ENCODE measurements at regions not wholly inside any gene's neighbourhood (a gene's known extent, or its start where the extent isn't known, plus 50 kb on each side); places are given as distances from the start of the nearest gene placed in this dataset.

DNA sequence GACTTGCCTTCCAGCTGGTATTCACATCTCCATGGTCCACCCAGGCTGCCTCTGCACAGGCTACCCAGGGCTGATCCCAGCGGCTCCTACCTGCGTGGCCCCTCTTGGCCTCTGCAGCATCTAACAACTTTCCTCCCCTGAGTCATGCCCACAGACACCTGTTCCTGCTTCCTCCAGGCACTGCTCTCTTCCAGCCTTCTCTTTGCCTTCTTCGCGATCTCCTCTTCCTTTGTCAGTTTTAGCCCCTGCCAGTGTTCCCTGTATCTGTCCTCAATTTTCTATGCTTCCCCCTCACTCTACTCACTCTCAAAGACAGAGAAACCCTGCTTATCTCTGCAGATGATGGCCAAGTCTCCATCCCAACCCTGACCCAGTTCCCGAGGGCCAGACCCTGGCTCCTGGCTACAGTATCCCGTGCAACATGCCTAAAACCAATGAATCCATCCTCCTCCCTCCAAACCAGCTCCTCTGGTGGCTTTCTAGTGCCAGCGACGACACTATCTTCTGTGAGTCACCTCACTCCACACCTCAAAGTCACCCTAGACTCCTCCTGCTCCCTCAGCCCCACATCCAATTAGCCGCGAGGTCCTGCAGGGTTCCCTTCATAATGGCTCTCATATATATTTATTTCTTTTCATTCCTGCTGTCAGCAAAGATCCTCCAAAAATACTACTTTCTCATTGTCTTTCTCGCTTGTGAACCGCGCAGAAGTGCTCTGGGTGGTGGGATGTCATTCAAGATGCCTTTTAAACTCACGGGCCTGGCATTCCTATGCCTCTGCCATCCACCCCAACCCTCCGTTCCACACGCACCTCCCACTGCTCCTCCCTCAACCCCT, 259.2 kb downstream of the TOMM20 start:
- TF ChIP-seq, protein P1, sequence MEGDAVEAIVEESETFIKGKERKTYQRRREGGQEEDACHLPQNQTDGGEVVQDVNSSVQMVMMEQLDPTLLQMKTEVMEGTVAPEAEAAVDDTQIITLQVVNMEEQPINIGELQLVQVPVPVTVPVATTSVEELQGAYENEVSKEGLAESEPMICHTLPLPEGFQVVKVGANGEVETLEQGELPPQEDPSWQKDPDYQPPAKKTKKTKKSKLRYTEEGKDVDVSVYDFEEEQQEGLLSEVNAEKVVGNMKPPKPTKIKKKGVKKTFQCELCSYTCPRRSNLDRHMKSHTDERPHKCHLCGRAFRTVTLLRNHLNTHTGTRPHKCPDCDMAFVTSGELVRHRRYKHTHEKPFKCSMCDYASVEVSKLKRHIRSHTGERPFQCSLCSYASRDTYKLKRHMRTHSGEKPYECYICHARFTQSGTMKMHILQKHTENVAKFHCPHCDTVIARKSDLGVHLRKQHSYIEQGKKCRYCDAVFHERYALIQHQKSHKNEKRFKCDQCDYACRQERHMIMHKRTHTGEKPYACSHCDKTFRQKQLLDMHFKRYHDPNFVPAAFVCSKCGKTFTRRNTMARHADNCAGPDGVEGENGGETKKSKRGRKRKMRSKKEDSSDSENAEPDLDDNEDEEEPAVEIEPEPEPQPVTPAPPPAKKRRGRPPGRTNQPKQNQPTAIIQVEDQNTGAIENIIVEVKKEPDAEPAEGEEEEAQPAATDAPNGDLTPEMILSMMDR (IDR thresholded peaks at IDR 0.05): no peak
- TF ChIP-seq PBX3 (IDR thresholded peaks at IDR 0.05) (no peak), TEAD4 (IDR thresholded peaks at IDR 0.05; ENCODE audit: borderline replicate concordance, insufficient read depth) (no peak), FOXJ3 (CRISPR knock-in tag; IDR thresholded peaks at IDR 0.05) (no peak), POLR2AphosphoS5 (IDR thresholded peaks at IDR 0.05; ENCODE audit: low read depth, low read length) (no peak), JUND (IDR thresholded peaks at IDR 0.05) (no peak), EP300 (IDR thresholded peaks at IDR 0.05; ENCODE audit: borderline replicate concordance in 1 of 2, low read depth in 1 of 2, low read length in 1 of 2) (no peak)
- TF ChIP-seq, protein P2, sequence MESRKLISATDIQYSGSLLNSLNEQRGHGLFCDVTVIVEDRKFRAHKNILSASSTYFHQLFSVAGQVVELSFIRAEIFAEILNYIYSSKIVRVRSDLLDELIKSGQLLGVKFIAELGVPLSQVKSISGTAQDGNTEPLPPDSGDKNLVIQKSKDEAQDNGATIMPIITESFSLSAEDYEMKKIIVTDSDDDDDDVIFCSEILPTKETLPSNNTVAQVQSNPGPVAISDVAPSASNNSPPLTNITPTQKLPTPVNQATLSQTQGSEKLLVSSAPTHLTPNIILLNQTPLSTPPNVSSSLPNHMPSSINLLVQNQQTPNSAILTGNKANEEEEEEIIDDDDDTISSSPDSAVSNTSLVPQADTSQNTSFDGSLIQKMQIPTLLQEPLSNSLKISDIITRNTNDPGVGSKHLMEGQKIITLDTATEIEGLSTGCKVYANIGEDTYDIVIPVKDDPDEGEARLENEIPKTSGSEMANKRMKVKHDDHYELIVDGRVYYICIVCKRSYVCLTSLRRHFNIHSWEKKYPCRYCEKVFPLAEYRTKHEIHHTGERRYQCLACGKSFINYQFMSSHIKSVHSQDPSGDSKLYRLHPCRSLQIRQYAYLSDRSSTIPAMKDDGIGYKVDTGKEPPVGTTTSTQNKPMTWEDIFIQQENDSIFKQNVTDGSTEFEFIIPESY (IDR thresholded peaks at IDR 0.05; ENCODE audit: borderline replicate concordance, low read depth): no peak

Data from SK-N-SH (cell line).